H1 (cell line): ENCODE measurements at regions not wholly inside any gene's neighbourhood (a gene's known extent, or its start where the extent isn't known, plus 50 kb on each side); places are given as distances from the start of the nearest gene placed in this dataset.

Experiments used
- TF ChIP-seq, protein P1 (sequence below), 3 experiments: IDR thresholded peaks; 1 replicate in 2 of 3; 2 replicates in 1 of 3; pipeline versions ENCODE4 v1.5.1 to v1.6.1; 2011; ENCODE audit warnings: low read length in 3 of 3, mild to moderate bottlenecking in 3 of 3, inconsistent platforms in 2 of 3, low read depth in 1 of 3, moderate library complexity in 1 of 3; ENCODE audit not compliant: insufficient read depth in 1 of 3; ENCODE audit errors: control extremely low read depth in 1 of 3

DNA sequence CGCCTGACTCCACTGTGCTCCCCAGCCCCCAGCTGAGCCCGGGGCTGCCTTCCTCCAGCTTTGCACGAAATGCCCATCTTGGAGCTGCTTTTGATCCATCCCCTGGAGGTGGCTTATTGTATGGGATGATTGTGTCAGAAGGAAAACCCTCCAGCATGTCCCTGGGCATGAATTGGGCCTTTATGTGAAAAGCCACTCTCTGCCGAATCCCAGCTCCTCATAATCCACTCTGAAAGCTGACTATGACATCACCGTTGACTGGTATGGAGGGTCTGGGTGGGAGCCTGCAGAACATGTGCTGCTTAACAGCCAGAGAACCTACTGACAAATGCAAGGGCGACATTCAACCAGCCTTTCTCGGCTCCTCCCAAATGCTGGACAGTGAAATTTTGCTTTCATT, 74.6 kb downstream of the NENF start (continued):
- TF ChIP-seq, protein P1, sequence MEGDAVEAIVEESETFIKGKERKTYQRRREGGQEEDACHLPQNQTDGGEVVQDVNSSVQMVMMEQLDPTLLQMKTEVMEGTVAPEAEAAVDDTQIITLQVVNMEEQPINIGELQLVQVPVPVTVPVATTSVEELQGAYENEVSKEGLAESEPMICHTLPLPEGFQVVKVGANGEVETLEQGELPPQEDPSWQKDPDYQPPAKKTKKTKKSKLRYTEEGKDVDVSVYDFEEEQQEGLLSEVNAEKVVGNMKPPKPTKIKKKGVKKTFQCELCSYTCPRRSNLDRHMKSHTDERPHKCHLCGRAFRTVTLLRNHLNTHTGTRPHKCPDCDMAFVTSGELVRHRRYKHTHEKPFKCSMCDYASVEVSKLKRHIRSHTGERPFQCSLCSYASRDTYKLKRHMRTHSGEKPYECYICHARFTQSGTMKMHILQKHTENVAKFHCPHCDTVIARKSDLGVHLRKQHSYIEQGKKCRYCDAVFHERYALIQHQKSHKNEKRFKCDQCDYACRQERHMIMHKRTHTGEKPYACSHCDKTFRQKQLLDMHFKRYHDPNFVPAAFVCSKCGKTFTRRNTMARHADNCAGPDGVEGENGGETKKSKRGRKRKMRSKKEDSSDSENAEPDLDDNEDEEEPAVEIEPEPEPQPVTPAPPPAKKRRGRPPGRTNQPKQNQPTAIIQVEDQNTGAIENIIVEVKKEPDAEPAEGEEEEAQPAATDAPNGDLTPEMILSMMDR (IDR thresholded peaks at IDR 0.05; ENCODE audit: control extremely low read depth in 1 of 3, insufficient read depth in 1 of 3, low read depth in 1 of 3, low read length in 3 of 3), result no peak
